ENCODE measurements at regions not wholly inside any gene's neighbourhood (a gene's known extent, or its start where the extent isn't known, plus 50 kb on each side); places are given as distances from the start of the nearest gene placed in this dataset.

DNA sequence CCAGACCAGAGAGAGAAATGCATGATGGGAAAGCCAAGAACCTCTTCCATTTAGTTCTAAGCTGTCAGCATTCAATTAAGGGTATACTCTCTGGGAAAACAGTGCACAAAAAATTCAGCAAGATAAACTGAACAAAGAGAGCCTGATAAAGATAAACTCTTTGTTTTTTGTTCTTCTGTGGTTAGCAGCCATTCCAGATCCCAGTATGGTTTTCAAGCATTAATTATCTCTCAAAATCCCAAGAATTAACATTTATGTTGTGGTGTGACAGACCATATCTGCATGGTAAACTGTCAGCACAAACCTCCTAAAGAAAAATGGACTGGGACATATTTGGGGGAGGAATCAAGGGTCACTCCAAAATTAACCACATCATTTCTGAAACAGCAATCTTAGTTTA, 124.0 kb upstream of the LRRN1 start:
- TF ChIP-seq POLR2A (IDR thresholded peaks at IDR 0.05; ENCODE audit: low read depth) (no peak), EP300 (IDR thresholded peaks at IDR 0.05) (no peak)
- TF ChIP-seq, protein P1, sequence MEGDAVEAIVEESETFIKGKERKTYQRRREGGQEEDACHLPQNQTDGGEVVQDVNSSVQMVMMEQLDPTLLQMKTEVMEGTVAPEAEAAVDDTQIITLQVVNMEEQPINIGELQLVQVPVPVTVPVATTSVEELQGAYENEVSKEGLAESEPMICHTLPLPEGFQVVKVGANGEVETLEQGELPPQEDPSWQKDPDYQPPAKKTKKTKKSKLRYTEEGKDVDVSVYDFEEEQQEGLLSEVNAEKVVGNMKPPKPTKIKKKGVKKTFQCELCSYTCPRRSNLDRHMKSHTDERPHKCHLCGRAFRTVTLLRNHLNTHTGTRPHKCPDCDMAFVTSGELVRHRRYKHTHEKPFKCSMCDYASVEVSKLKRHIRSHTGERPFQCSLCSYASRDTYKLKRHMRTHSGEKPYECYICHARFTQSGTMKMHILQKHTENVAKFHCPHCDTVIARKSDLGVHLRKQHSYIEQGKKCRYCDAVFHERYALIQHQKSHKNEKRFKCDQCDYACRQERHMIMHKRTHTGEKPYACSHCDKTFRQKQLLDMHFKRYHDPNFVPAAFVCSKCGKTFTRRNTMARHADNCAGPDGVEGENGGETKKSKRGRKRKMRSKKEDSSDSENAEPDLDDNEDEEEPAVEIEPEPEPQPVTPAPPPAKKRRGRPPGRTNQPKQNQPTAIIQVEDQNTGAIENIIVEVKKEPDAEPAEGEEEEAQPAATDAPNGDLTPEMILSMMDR (IDR thresholded peaks at IDR 0.05) = no peak
